ENCODE measurements at regions not wholly inside any gene's neighbourhood (a gene's known extent, or its start where the extent isn't known, plus 50 kb on each side); places are given as distances from the start of the nearest gene placed in this dataset.

- Mint-ChIP-seq H3K9me3 (no peaks in the 10 kb centered on the region), H3K4me3 (no peak overlapping the region), H3K4me1 (ENCODE audit: low read depth) (no peaks in the 10 kb centered on the region), H3K27ac (no peak overlapping the region), H3K36me3 (ENCODE audit: low read depth) (no peaks in the 10 kb centered on the region), H3K27me3 (ENCODE audit: insufficient read depth) (peaks cover under 1% of the 10 kb centered on the region)
- DNase-seq: no peak
- no peak for TF ChIP-seq CTCF (IDR thresholded peaks at IDR 0.05)
These were observed 115.4 kb upstream of the PRICKLE1 start for GRCh38 chr12:42704810-42705401.

DNA sequence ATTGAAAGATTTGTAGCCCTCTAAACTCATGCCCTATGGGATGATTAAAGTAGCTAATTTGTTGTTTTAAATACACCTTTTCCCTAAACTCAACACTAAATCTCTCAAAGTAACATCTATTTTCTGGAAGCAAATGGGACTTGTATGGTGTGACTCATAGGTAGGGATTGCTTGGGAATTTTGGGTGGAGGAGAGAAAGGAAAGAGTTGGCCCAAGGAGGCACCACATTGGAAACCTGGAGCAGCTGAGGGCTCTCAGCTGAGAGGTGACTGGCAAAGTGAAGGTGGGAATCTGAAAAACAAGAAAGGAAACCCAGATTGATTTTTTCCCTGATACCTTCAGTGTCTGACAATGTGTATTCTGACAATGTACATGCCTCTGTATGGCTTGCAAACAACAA is 114.8 kb upstream of the PRICKLE1 start:
- no peak for TF ChIP-seq CTCF (IDR thresholded peaks at IDR 0.05)
- Mint-ChIP-seq H3K27ac (no peak overlapping the region), H3K27me3 (ENCODE audit: insufficient read depth) (no peaks in the 10 kb centered on the region; the same call in none of the 2 replicates), H3K4me3 (no peak overlapping the region), H3K36me3 (ENCODE audit: low read depth) (no peaks in the 10 kb centered on the region), H3K9me3 (no peaks in the 10 kb centered on the region), H3K4me1 (ENCODE audit: low read depth) (no peaks in the 10 kb centered on the region)
- DNase-seq: no peak

DNA sequence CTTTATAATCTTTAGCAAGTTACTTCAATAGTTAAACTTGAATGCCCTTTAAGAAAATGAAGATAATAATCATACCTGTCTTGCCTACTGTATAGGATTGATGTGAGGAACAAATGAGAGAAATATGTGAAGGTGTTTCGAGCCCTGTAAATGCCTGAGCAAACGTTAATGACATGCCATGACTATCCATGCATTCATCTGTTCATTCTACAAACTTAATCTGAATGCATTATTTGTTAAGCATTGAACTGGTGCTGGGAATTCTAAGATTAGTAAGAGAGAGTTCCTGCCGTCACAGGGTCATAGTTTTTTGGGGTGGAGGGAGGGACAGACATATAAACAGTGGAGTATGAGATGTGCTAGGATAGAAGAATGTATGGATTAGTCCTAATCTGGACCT is 111.5 kb upstream of the PRICKLE1 start:
- Mint-ChIP-seq H3K27ac (no peak overlapping the region), H3K9me3 (no peaks in the 10 kb centered on the region), H3K4me1 (ENCODE audit: low read depth) (no peaks in the 10 kb centered on the region), H3K36me3 (ENCODE audit: low read depth) (no peaks in the 10 kb centered on the region), H3K4me3 (no peak overlapping the region), H3K27me3 (ENCODE audit: insufficient read depth) (no peaks in the 10 kb centered on the region; the same call in none of the 2 replicates)
- no peak for DNase-seq
- TF ChIP-seq CTCF (IDR thresholded peaks at IDR 0.05): no peak

- no peaks in the 10 kb centered on the region for H3K36me3 Mint-ChIP-seq (ENCODE audit: low read depth)
- no peaks in the 10 kb centered on the region; the same call in 1 of the 2 replicates for H3K9me3 Mint-ChIP-seq
- H3K4me3 Mint-ChIP-seq: no peak overlapping the region
- no peak for DNase-seq
- no peaks in the 10 kb centered on the region for H3K4me1 Mint-ChIP-seq (ENCODE audit: low read depth)
- H3K27me3 Mint-ChIP-seq (ENCODE audit: insufficient read depth): no peaks in the 10 kb centered on the region; the same call in none of the 2 replicates
- no peak overlapping the region for H3K27ac Mint-ChIP-seq
- TF ChIP-seq CTCF (IDR thresholded peaks at IDR 0.05): no peak
These were observed 108.7 kb upstream of the PRICKLE1 start for GRCh38 chr12:42698213-42698612.

GRCh38 chr12:42696406-42697149 is 107.0 kb upstream of the PRICKLE1 start:
- DNase-seq: no peak
- no peaks in the 10 kb centered on the region for H3K36me3 Mint-ChIP-seq (ENCODE audit: low read depth)
- no peaks in the 10 kb centered on the region; the same call in none of the 2 replicates for H3K27me3 Mint-ChIP-seq (ENCODE audit: insufficient read depth)
- TF ChIP-seq CTCF (IDR thresholded peaks at IDR 0.05): no peak
- no peak overlapping the region for H3K4me3 Mint-ChIP-seq
- H3K9me3 Mint-ChIP-seq: no peaks in the 10 kb centered on the region; the same call in 1 of the 2 replicates
- H3K4me1 Mint-ChIP-seq (ENCODE audit: low read depth): no peaks in the 10 kb centered on the region
- no peak overlapping the region for H3K27ac Mint-ChIP-seq
